ENCODE measurements at regions not wholly inside any gene's neighbourhood (a gene's known extent, or its start where the extent isn't known, plus 50 kb on each side); places are given as distances from the start of the nearest gene placed in this dataset.

- TF ChIP-seq CTCF (IDR thresholded peaks at IDR 0.05) (no peak), POLR2A (IDR thresholded peaks at IDR 0.05) (no peak)
These were observed 241.7 kb downstream of the DSC3 start for GRCh38 chr18:30800800-30801199.

Measured in body of pancreas (tissue), 4 donors.